ENCODE measurements at regions not wholly inside any gene's neighbourhood (a gene's known extent, or its start where the extent isn't known, plus 50 kb on each side); places are given as distances from the start of the nearest gene placed in this dataset.

DNA sequence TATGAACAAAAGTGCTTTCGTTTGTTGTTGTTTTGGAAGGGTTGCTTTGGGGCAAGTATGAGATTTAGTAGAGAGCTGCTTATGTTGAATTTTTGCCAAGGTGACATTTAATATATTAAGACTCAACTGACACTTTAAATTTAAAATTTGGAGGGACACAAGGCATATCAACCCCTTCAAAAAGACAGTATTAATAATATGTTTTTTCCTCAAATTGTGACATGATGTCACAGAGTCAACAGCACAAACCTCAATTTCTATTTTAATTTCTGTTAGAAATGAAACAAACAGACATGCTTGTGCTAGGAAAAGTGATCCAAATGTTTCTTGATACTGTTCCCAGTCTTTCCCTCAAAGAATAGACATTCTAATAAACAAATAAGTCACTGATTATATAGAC lies 218.9 kb downstream of the CYRIA start:
- H3F3A ChIP-seq (ENCODE audit: insufficient read depth, low read length): no peaks in the 10 kb centered on the region
- H3K4me2 ChIP-seq (ENCODE audit: low read length): no peak overlapping the region
- H3K36me3 ChIP-seq (ENCODE audit: insufficient read depth, low read length): no peaks in the 10 kb centered on the region
- H3K9me3 ChIP-seq (ENCODE audit: low read length): no peaks in the 10 kb centered on the region
- no peak for TF ChIP-seq EZH2 (IDR thresholded peaks at IDR 0.05; ENCODE audit: borderline replicate concordance, low read length)
- TF ChIP-seq, protein P1, sequence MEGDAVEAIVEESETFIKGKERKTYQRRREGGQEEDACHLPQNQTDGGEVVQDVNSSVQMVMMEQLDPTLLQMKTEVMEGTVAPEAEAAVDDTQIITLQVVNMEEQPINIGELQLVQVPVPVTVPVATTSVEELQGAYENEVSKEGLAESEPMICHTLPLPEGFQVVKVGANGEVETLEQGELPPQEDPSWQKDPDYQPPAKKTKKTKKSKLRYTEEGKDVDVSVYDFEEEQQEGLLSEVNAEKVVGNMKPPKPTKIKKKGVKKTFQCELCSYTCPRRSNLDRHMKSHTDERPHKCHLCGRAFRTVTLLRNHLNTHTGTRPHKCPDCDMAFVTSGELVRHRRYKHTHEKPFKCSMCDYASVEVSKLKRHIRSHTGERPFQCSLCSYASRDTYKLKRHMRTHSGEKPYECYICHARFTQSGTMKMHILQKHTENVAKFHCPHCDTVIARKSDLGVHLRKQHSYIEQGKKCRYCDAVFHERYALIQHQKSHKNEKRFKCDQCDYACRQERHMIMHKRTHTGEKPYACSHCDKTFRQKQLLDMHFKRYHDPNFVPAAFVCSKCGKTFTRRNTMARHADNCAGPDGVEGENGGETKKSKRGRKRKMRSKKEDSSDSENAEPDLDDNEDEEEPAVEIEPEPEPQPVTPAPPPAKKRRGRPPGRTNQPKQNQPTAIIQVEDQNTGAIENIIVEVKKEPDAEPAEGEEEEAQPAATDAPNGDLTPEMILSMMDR (IDR thresholded peaks at IDR 0.05; ENCODE audit: low read length): no peak
- no peaks in the 10 kb centered on the region for H3K9me2 ChIP-seq (ENCODE audit: low read depth, low read length)
- H3K9ac ChIP-seq (ENCODE audit: low read length): no peak overlapping the region
- H3K27ac ChIP-seq (ENCODE audit: low read depth, low read length, poor library complexity, severe bottlenecking): no peak overlapping the region
- H3K4me1 ChIP-seq (ENCODE audit: insufficient read depth, low read length, severe bottlenecking): no peaks in the 10 kb centered on the region
- H2AFZ ChIP-seq (ENCODE audit: low read length): no peak overlapping the region
- H3K27me3 ChIP-seq (ENCODE audit: insufficient read depth, low read length): no peaks in the 10 kb centered on the region
- no peaks in the 10 kb centered on the region for H4K20me1 ChIP-seq (ENCODE audit: insufficient read depth, low read length)
- H3K79me2 ChIP-seq (ENCODE audit: insufficient read depth, low read length): no peaks in the 10 kb centered on the region
- no peak overlapping the region for H3K4me3 ChIP-seq (ENCODE audit: low read depth, low read length, poor library complexity, severe bottlenecking)

DNA sequence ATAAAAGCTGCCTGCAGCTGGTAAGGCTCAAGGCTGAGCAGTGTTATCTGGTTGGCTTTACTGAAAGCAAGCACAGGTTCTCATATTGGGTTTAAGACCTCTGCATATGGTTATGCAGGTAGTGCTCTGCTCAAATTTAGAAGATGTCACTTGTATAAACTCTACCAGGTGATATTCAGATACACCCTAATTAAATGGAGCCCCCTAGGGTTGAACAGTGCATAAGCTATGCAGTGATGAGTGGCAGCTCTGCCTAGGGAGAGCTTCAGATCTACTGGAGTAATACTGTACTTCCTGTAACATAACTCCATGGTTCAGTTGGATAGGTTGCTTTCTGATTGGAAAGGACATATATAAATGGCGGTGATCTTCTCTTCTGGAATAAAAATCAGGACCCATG lies 222.7 kb downstream of the CYRIA start:
- Histone ChIP-seq H3K4me2 (ENCODE audit: low read length) (no peak overlapping the region), H4K20me1 (ENCODE audit: insufficient read depth, low read length) (no peaks in the 10 kb centered on the region), H3K9ac (ENCODE audit: low read length) (no peak overlapping the region), H3K9me2 (ENCODE audit: low read depth, low read length) (no peaks in the 10 kb centered on the region), H3K9me3 (ENCODE audit: low read length) (no peaks in the 10 kb centered on the region), H3K4me1 (ENCODE audit: insufficient read depth, low read length, severe bottlenecking) (no peaks in the 10 kb centered on the region), H3K4me3 (ENCODE audit: low read depth, low read length, poor library complexity, severe bottlenecking) (no peak overlapping the region), H3K36me3 (ENCODE audit: insufficient read depth, low read length) (no peaks in the 10 kb centered on the region), H3K79me2 (ENCODE audit: insufficient read depth, low read length) (no peaks in the 10 kb centered on the region), H3K27me3 (ENCODE audit: insufficient read depth, low read length) (no peaks in the 10 kb centered on the region), H3F3A (ENCODE audit: insufficient read depth, low read length) (no peaks in the 10 kb centered on the region), H2AFZ (ENCODE audit: low read length) (no peak overlapping the region), H3K27ac (ENCODE audit: low read depth, low read length, poor library complexity, severe bottlenecking) (no peak overlapping the region)
- TF ChIP-seq EZH2 (IDR thresholded peaks at IDR 0.05; ENCODE audit: borderline replicate concordance, low read length): no peak
- TF ChIP-seq, protein P1 (IDR thresholded peaks at IDR 0.05; ENCODE audit: low read length): no peak

DNA sequence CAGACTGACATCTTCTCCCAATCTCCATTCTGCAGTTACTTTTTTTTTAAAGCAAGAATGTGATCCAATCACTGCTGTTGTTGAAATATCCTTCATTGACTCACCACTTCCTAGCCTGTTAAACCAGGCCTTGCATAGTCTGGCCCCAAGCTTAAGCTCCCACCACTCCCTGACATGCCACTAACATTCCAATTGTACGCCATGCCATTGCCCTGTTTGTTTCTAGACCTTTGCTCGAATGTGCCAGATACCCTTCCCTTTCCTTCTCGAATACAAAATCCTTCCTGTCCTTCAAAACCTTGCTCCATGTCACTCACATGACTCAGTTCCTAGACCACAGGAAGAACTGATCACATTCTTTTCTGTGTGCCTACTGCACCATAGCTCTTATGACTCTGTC lies 224.2 kb downstream of the CYRIA start:
- Histone ChIP-seq H4K20me1 (ENCODE audit: insufficient read depth, low read length) (no peaks in the 10 kb centered on the region), H3K9ac (ENCODE audit: low read length) (no peak overlapping the region), H3K9me2 (ENCODE audit: low read depth, low read length) (no peaks in the 10 kb centered on the region), H2AFZ (ENCODE audit: low read length) (no peak overlapping the region), H3K9me3 (ENCODE audit: low read length) (no peaks in the 10 kb centered on the region), H3K79me2 (ENCODE audit: insufficient read depth, low read length) (no peaks in the 10 kb centered on the region), H3K4me3 (ENCODE audit: low read depth, low read length, poor library complexity, severe bottlenecking) (no peak overlapping the region), H3F3A (ENCODE audit: insufficient read depth, low read length) (no peaks in the 10 kb centered on the region), H3K27me3 (ENCODE audit: insufficient read depth, low read length) (no peaks in the 10 kb centered on the region), H3K36me3 (ENCODE audit: insufficient read depth, low read length) (no peaks in the 10 kb centered on the region), H3K4me2 (ENCODE audit: low read length) (no peak overlapping the region), H3K4me1 (ENCODE audit: insufficient read depth, low read length, severe bottlenecking) (no peaks in the 10 kb centered on the region), H3K27ac (ENCODE audit: low read depth, low read length, poor library complexity, severe bottlenecking) (no peak overlapping the region)
- no peak for TF ChIP-seq EZH2 (IDR thresholded peaks at IDR 0.05; ENCODE audit: borderline replicate concordance, low read length)
- TF ChIP-seq, protein P1 (IDR thresholded peaks at IDR 0.05; ENCODE audit: low read length): no peak
